ENCODE measurements at regions not wholly inside any gene's neighbourhood (a gene's known extent, or its start where the extent isn't known, plus 50 kb on each side); places are given as distances from the start of the nearest gene placed in this dataset.

DNA sequence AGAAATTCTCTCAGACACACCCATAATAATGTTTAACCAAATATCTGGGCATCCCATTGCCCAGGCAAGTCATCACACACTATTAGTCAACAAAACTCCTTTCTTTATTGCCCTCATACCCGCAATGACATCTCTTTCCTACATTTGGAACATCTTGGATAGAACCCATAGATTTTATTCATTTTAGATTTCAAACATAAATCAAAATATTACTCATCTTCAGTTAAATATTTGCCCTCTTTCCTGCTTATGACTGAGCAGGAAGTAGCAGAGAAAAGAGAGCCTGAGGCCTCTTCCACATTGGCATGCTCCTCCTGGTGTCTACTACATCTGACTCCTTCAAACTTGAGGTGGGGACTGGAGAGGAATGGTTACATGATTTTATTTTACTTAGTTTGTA lies 592.0 kb downstream of the CHSY3 start:
- Histone ChIP-seq H3K9me3 (ENCODE audit: control insufficient read depth in 2 of 2, low read length in 2 of 2) (no peaks in the 10 kb centered on the region), H3K4me1 (ENCODE audit: control insufficient read depth, insufficient read depth, low read length, poor library complexity, severe bottlenecking) (no peaks in the 10 kb centered on the region), H3K27me3 (ENCODE audit: control insufficient read depth, insufficient read depth, low read length) (no peaks in the 10 kb centered on the region), H3K4me3 (ENCODE audit: low read depth, low read length) (no peak overlapping the region), H3K36me3 (ENCODE audit: control insufficient read depth, insufficient read depth, low read length) (no peaks in the 10 kb centered on the region), H3K27ac (ENCODE audit: insufficient read depth, low read length, poor library complexity, severe bottlenecking) (no peak overlapping the region)
- H3K4me3 Mint-ChIP-seq: no peak overlapping the region
- H3K9me3 Mint-ChIP-seq: peaks cover 0 to 4% (median 0%) of the 10 kb centered on the region in 7 donors
- H3K36me3 Mint-ChIP-seq: no peaks in the 10 kb centered on the region
- no peak overlapping the region for H3K27ac Mint-ChIP-seq
- no peaks in the 10 kb centered on the region for H3K27me3 Mint-ChIP-seq
- ATAC-seq (ENCODE audit: low read depth in 2 of 2): no peak
- no peak for DNase-seq
- no peaks in the 10 kb centered on the region for H3K4me1 Mint-ChIP-seq

DNA sequence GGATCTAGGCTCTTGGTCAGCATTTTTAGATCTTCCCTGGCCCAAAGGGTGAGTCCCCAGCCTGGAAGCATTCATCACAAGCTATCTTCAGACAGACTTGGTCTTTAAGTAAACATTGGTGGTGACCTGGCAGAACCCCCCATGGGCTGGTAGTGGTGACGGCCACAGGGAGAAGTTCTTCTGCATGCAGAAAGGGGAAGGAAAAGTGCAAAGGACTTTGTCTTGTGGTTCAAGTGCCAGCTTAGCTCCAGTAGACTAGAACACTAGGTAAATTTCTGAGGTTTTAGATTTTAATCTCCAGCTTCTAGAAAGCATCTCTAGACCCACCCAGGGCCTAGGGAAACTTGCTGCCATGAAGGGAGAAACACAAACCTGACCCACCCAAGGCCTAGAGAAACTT lies 584.0 kb downstream of the CHSY3 start:
- no peaks in the 10 kb centered on the region for H3K36me3 Mint-ChIP-seq
- no peak overlapping the region for H3K4me3 Mint-ChIP-seq
- no peaks in the 10 kb centered on the region for H3K27me3 Mint-ChIP-seq

DNA sequence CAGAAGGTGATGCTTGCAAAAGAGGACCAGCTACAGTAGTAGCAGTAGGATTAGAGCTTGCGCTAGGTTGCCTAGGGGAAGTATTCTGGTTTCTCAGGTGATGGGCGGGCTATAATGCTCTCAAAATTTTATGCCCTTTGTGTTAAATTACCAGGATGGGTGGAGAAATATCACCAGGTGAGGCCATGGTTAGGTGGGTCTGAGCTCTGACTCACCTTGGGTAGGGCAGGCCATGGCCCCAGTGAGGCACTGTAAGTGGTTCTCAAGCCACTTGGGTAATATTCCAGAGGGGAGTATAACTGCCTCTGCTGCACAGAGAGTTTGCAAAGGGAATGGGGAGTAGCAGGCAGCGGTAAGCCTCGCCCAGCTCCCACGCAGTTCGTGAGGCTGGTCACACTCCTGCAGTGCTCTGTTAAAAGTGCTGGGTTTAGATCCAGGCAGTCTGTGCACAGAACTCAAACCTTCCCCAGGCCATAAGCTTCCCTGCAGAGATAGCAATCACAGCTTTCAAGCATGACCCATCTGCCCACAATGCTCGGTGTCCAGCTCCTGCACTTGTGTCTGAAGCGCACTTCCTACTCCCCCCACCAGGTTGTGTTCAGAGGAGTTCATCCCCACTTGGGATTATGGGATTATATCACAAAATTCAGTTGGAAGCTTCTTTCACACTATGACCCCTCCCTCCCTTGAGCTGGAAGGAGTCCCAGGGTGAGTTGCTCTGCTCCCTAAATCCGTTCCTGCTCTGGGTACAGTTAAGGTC lies 575.0 kb downstream of the CHSY3 start:
- peaks cover 3 to 6% of the 10 kb centered on the region in 2 experiments for H3K9me3 ChIP-seq (ENCODE audit: control insufficient read depth in 2 of 2, low read length in 2 of 2)
- H3K36me3 ChIP-seq (ENCODE audit: control insufficient read depth, insufficient read depth, low read length): no peaks in the 10 kb centered on the region
- Mint-ChIP-seq H3K4me3 (no peak overlapping the region), H3K9me3 (peaks cover 0 to 21% (median 5%) of the 10 kb centered on the region in 7 donors), H3K4me1 (no peaks in the 10 kb centered on the region), H3K36me3 (no peaks in the 10 kb centered on the region), H3K27me3 (no peaks in the 10 kb centered on the region), H3K27ac (no peak overlapping the region)
- H3K27ac ChIP-seq (ENCODE audit: insufficient read depth, low read length, poor library complexity, severe bottlenecking): no peak overlapping the region
- H3K4me1 ChIP-seq (ENCODE audit: control insufficient read depth, insufficient read depth, low read length, poor library complexity, severe bottlenecking): no peaks in the 10 kb centered on the region
- ATAC-seq (ENCODE audit: low read depth in 2 of 2) (no peak), DNase-seq (no peak)
- no peaks in the 10 kb centered on the region for H3K27me3 ChIP-seq (ENCODE audit: control insufficient read depth, insufficient read depth, low read length)
- no peak overlapping the region for H3K4me3 ChIP-seq (ENCODE audit: low read depth, low read length)

More for the DNA sequence above, 584.0 kb downstream of the CHSY3 start:
- no peaks in the 10 kb centered on the region for H3K9me3 ChIP-seq (ENCODE audit: control insufficient read depth in 2 of 2, low read length in 2 of 2)
- DNase-seq (no peak), ATAC-seq (ENCODE audit: low read depth in 2 of 2) (no peak)
- H3K27me3 ChIP-seq (ENCODE audit: control insufficient read depth, insufficient read depth, low read length): peaks cover 3% of the 10 kb centered on the region
- H3K4me1 Mint-ChIP-seq: no peaks in the 10 kb centered on the region
- no peak overlapping the region for H3K27ac ChIP-seq (ENCODE audit: insufficient read depth, low read length, poor library complexity, severe bottlenecking)
- H3K4me1 ChIP-seq (ENCODE audit: control insufficient read depth, insufficient read depth, low read length, poor library complexity, severe bottlenecking): no peaks in the 10 kb centered on the region
- H3K36me3 ChIP-seq (ENCODE audit: control insufficient read depth, insufficient read depth, low read length): no peaks in the 10 kb centered on the region
- H3K9me3 Mint-ChIP-seq: peaks cover 0 to 3% (median 0%) of the 10 kb centered on the region in 7 donors
- H3K4me3 ChIP-seq (ENCODE audit: low read depth, low read length): no peak overlapping the region
- no peak overlapping the region for H3K27ac Mint-ChIP-seq

DNA sequence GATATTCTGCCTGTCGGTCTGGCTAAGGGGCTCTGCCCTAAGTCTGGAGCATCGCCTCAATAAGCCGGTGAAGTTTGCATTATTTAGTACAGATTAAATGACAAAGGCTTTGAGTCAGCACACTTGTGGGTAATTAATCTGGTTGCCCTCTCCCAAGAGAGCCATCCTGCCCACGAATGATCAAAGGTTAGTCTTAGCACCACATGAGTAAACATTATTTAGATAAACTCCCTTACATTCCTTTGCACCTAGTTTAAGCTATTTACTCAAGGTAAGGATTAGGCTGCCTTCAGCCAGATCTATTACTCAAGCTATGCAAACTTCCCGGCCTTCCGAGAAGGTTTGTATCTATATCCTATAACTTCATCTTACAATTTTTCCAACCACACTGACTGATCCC lies 572.1 kb downstream of the CHSY3 start:
- Histone ChIP-seq H3K27me3 (ENCODE audit: control insufficient read depth, insufficient read depth, low read length) (no peaks in the 10 kb centered on the region), H3K4me3 (ENCODE audit: low read depth, low read length) (no peak overlapping the region), H3K9me3 (ENCODE audit: control insufficient read depth in 2 of 2, low read length in 2 of 2) (peaks cover 3 to 6% of the 10 kb centered on the region in 2 experiments), H3K27ac (ENCODE audit: insufficient read depth, low read length, poor library complexity, severe bottlenecking) (no peak overlapping the region), H3K36me3 (ENCODE audit: control insufficient read depth, insufficient read depth, low read length) (no peaks in the 10 kb centered on the region), H3K4me1 (ENCODE audit: control insufficient read depth, insufficient read depth, low read length, poor library complexity, severe bottlenecking) (no peaks in the 10 kb centered on the region)
- Mint-ChIP-seq H3K27me3 (no peaks in the 10 kb centered on the region), H3K4me3 (no peak overlapping the region), H3K36me3 (no peaks in the 10 kb centered on the region), H3K4me1 (no peaks in the 10 kb centered on the region), H3K9me3 (peaks cover 0 to 24% (median 5%) of the 10 kb centered on the region in 7 donors), H3K27ac (no peak overlapping the region)
- no peak for ATAC-seq (ENCODE audit: low read depth in 2 of 2)
- DNase-seq: no peak

DNA sequence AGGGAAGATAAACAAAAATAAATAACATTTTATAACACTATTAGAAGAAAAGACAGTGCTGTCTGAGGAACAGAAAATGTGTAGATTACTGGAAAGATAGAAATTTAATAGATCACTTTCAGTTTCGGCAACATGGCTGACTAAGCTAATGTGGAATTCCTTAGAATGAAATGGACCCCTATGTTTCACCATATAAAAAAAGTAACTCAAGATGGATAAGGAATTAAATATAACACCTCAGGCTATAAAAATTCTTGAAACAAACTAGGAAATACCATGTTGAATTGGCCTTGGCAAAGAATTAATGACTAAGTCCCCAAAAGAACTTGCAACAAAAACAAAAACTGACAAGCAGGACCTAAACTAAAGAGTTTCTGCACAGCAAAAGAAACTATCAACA lies 558.3 kb downstream of the CHSY3 start:
- ATAC-seq (ENCODE audit: low read depth in 2 of 2) (no peak), DNase-seq (no peak)
- Histone ChIP-seq H3K4me3 (ENCODE audit: low read depth, low read length) (no peak overlapping the region), H3K4me1 (ENCODE audit: control insufficient read depth, insufficient read depth, low read length, poor library complexity, severe bottlenecking) (no peaks in the 10 kb centered on the region), H3K27me3 (ENCODE audit: control insufficient read depth, insufficient read depth, low read length) (no peaks in the 10 kb centered on the region), H3K9me3 (ENCODE audit: control insufficient read depth in 2 of 2, low read length in 2 of 2) (no peaks in the 10 kb centered on the region), H3K36me3 (ENCODE audit: control insufficient read depth, insufficient read depth, low read length) (no peaks in the 10 kb centered on the region), H3K27ac (ENCODE audit: insufficient read depth, low read length, poor library complexity, severe bottlenecking) (no peak overlapping the region)
- Mint-ChIP-seq H3K9me3 (peaks cover 0 to 18% (median 1%) of the 10 kb centered on the region in 7 donors), H3K27ac (no peak overlapping the region), H3K36me3 (no peaks in the 10 kb centered on the region), H3K4me3 (no peak overlapping the region), H3K27me3 (no peaks in the 10 kb centered on the region), H3K4me1 (no peaks in the 10 kb centered on the region)

DNA sequence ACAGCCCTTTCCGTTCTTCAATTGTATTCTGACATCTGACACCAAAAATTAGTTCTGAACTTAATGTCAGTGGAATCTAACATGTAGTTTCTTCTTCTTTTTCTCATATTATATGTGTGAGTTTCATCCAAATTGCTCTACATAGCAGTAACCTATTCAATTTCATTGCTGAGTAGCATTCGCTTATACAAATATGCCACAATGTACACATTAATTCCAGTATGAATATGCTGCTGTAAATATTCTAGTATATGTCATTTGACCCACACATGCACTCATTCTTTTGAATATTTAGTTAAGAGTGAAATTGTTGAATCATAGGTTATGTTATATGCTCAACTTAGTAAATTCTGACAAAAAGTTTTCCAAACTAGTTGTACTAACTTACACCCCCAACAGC lies 550.9 kb downstream of the CHSY3 start:
- Histone ChIP-seq H3K4me1 (ENCODE audit: control insufficient read depth, insufficient read depth, low read length, poor library complexity, severe bottlenecking) (no peaks in the 10 kb centered on the region), H3K4me3 (ENCODE audit: low read depth, low read length) (no peak overlapping the region), H3K27me3 (ENCODE audit: control insufficient read depth, insufficient read depth, low read length) (no peaks in the 10 kb centered on the region), H3K9me3 (ENCODE audit: control insufficient read depth in 2 of 2, low read length in 2 of 2) (no peaks in the 10 kb centered on the region), H3K27ac (ENCODE audit: insufficient read depth, low read length, poor library complexity, severe bottlenecking) (no peak overlapping the region), H3K36me3 (ENCODE audit: control insufficient read depth, insufficient read depth, low read length) (no peaks in the 10 kb centered on the region)
- Mint-ChIP-seq H3K4me3 (no peak overlapping the region), H3K9me3 (peaks cover 0 to 23% (median 4%) of the 10 kb centered on the region in 7 donors), H3K27ac (no peak overlapping the region), H3K4me1 (no peaks in the 10 kb centered on the region), H3K36me3 (no peaks in the 10 kb centered on the region), H3K27me3 (no peaks in the 10 kb centered on the region)
- DNase-seq: no peak
- no peak for ATAC-seq (ENCODE audit: low read depth in 2 of 2)

DNA sequence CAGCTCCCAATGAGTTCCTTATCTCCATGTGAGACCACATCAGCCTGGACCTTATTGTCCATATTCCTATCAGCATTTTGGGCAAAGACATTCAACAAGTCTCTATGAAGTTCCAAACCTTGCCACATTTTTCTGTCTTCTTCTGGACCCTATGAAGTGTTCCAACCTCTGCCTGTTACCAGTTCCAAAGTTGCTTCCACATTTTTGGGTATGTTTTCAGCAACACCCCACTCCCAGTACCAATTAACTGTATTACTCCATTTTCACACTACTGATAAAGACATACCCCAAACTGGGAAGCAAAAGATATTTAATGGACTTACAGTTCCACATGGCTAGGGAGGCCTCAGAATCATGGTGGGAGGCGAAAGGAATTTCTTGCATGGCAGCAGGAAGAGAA lies 548.5 kb downstream of the CHSY3 start:
- Mint-ChIP-seq H3K36me3 (no peaks in the 10 kb centered on the region), H3K4me1 (no peaks in the 10 kb centered on the region), H3K4me3 (no peak overlapping the region), H3K27me3 (no peaks in the 10 kb centered on the region), H3K27ac (no peak overlapping the region), H3K9me3 (peaks cover 0 to 15% (median 4%) of the 10 kb centered on the region in 7 donors)
- Histone ChIP-seq H3K4me1 (ENCODE audit: control insufficient read depth, insufficient read depth, low read length, poor library complexity, severe bottlenecking) (no peaks in the 10 kb centered on the region), H3K9me3 (ENCODE audit: control insufficient read depth in 2 of 2, low read length in 2 of 2) (no peaks in the 10 kb centered on the region), H3K27me3 (ENCODE audit: control insufficient read depth, insufficient read depth, low read length) (no peaks in the 10 kb centered on the region), H3K4me3 (ENCODE audit: low read depth, low read length) (no peak overlapping the region), H3K36me3 (ENCODE audit: control insufficient read depth, insufficient read depth, low read length) (no peaks in the 10 kb centered on the region), H3K27ac (ENCODE audit: insufficient read depth, low read length, poor library complexity, severe bottlenecking) (no peak overlapping the region)
- DNase-seq (no peak), ATAC-seq (ENCODE audit: low read depth in 2 of 2) (no peak)

DNA sequence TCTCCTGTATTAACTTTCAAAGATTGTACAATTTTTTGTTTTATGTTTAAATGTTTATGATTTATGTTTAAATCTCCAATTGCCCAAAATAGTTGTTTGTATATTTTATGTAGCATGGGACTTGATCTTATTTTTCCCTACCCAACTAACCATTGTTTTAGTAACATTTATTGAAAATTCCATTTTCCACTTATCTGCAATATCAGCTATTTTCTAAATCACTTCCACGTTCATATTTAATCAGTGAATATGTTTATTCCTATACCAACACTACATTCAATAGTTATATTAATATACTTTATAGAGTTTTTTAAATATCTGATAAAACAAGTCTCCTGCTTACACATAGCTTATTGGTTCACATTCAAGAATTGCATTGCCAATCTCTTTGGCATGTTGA lies 532.2 kb downstream of the CHSY3 start:
- H3K27me3 Mint-ChIP-seq: no peaks in the 10 kb centered on the region
- DNase-seq: no peak
- no peaks in the 10 kb centered on the region for H3K4me1 Mint-ChIP-seq
- Histone ChIP-seq H3K27ac (ENCODE audit: insufficient read depth, low read length, poor library complexity, severe bottlenecking) (no peak overlapping the region), H3K4me3 (ENCODE audit: low read depth, low read length) (no peak overlapping the region), H3K36me3 (ENCODE audit: control insufficient read depth, insufficient read depth, low read length) (no peaks in the 10 kb centered on the region), H3K27me3 (ENCODE audit: control insufficient read depth, insufficient read depth, low read length) (no peaks in the 10 kb centered on the region), H3K4me1 (ENCODE audit: control insufficient read depth, insufficient read depth, low read length, poor library complexity, severe bottlenecking) (no peaks in the 10 kb centered on the region), H3K9me3 (ENCODE audit: control insufficient read depth in 2 of 2, low read length in 2 of 2) (peaks cover 4 to 15% of the 10 kb centered on the region in 2 experiments)
- ATAC-seq (ENCODE audit: low read depth in 2 of 2): no peak
- peaks cover 0 to 27% (median 7%) of the 10 kb centered on the region in 7 donors for H3K9me3 Mint-ChIP-seq
- no peak overlapping the region for H3K27ac Mint-ChIP-seq
- no peak overlapping the region for H3K4me3 Mint-ChIP-seq
- no peaks in the 10 kb centered on the region for H3K36me3 Mint-ChIP-seq
